DND-41 (cell line): ENCODE measurements at regions not wholly inside any gene's neighbourhood (a gene's known extent, or its start where the extent isn't known, plus 50 kb on each side); places are given as distances from the start of the nearest gene placed in this dataset.

Experiments used
- CTCF ChIP-seq: IDR thresholded peaks from 2 replicates; pipeline ENCODE4 v1.5.1; 2012; ENCODE audit warnings: borderline replicate concordance, low read length, moderate library complexity, mild to moderate bottlenecking; ENCODE audit not compliant: poor library complexity, severe bottlenecking; ENCODE audit errors: extremely low read depth
- EZH2 ChIP-seq: IDR thresholded peaks from 3 replicates; pipeline ENCODE4 v1.6.1; 2012; ENCODE audit warnings: borderline replicate concordance, low read depth, mild to moderate bottlenecking, moderate library complexity, low read length, inconsistent platforms; ENCODE audit not compliant: severe bottlenecking

- TF ChIP-seq EZH2: no peak
- no peak for TF ChIP-seq CTCF
Measured at GRCh38 chr5:175351126-175351525, 92.9 kb downstream of the DRD1 start.
